C4-2B (cell line): ENCODE measurements at regions not wholly inside any gene's neighbourhood (a gene's known extent, or its start where the extent isn't known, plus 50 kb on each side); places are given as distances from the start of the nearest gene placed in this dataset.

Experiments
- ZFX ChIP-seq: fragments of 450-650 bp; IDR thresholded peaks from 2 replicates; pipeline ENCODE4 v1.6.1; 2017
- TF ChIP-seq, protein P1 (sequence below): fragments of 450-650 bp; conservative IDR thresholded peaks from 2 replicates; pipeline ENCODE4 v1.5.1; 2017; ENCODE audit warnings: mild to moderate bottlenecking

DNA sequence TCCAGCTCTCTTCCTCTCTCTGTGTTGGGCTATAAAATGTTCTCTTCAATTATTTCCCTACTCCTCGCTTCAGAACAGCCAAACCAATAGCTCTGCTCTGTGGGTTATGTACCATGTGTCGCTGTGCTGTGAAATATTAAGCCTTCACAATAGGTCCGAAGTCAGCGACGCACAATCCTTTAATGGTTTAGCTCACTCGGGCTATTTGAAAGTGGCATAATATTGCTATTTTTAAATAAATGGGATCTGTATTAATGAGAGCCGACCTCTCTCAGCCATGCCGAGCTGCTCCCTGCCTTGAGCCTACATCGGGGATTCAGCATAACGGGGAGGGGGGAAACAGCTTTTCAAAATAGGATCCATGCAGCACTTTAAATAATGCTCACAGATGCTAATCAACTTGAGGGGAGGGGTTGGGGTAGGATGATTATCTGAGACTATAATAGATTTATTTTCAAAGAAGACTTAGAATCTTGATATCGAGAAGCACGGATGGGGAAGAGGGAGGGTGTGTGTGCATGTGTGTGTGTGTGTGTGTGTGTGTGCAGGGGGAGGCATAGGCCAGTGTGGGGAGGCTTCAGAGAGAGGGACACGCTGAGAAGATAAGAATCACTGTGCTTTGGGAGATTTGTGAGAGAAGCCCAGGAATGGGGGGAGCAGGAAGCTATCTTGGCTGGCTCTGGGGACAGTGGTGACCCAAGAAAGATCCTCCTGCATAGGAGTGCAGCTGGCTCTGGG is 271.5 kb downstream of the NXPE2 start:
- TF ChIP-seq, protein P1, sequence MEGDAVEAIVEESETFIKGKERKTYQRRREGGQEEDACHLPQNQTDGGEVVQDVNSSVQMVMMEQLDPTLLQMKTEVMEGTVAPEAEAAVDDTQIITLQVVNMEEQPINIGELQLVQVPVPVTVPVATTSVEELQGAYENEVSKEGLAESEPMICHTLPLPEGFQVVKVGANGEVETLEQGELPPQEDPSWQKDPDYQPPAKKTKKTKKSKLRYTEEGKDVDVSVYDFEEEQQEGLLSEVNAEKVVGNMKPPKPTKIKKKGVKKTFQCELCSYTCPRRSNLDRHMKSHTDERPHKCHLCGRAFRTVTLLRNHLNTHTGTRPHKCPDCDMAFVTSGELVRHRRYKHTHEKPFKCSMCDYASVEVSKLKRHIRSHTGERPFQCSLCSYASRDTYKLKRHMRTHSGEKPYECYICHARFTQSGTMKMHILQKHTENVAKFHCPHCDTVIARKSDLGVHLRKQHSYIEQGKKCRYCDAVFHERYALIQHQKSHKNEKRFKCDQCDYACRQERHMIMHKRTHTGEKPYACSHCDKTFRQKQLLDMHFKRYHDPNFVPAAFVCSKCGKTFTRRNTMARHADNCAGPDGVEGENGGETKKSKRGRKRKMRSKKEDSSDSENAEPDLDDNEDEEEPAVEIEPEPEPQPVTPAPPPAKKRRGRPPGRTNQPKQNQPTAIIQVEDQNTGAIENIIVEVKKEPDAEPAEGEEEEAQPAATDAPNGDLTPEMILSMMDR = no peak
- TF ChIP-seq ZFX = no peak
